ENCODE measurements at regions not wholly inside any gene's neighbourhood (a gene's known extent, or its start where the extent isn't known, plus 50 kb on each side); places are given as distances from the start of the nearest gene placed in this dataset.
"Not testable (repeated sequence)": the region's sequence is repeated elsewhere in the genome, so short reads cannot be mapped to it uniquely, and the experiment has no call there.

DNA sequence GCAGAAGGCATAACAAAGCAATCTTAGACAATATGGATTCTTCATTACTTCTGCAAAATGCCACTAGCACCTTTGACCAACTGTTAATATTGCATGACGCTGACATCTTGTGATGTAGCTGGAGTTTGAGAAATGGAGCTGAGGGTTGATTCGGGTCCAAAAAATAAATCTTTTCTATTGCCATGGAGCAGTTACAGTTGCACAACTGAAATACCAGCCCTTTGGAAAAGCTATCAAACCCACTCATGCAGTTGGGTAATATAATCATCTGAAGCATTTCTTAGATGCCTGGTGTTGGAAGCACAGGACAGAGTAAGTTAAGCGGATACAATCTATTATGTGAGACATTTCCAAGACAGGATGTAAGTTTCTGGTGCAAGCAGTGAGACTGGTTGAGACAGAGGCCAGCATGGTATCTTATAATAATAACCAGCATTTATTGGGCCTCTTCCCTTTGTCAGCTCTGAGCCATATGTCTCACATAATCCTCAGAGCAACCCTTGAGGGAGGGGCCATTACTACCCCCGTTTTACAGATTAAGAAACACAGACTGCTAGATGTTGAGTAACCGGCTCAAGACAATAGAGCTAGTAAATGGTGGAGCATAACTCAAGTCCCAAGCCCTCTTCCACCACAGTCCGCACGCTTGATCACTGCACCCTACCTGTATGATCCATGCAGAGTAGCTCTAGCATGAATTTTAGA lies 74.9 kb upstream of the CAPRIN1 start:
- no peaks in the 10 kb centered on the region for H3K36me3 ChIP-seq (ENCODE audit: insufficient read depth, low read length)
- H3K9ac ChIP-seq (ENCODE audit: low read length) = no peak overlapping the region
- H3F3A ChIP-seq (ENCODE audit: insufficient read depth, low read length) = no peaks in the 10 kb centered on the region
- H3K27me3 ChIP-seq (ENCODE audit: insufficient read depth, low read length) = no peaks in the 10 kb centered on the region
- TF ChIP-seq EZH2 (IDR thresholded peaks at IDR 0.05; ENCODE audit: borderline replicate concordance, low read length) (no peak), CTCF (IDR thresholded peaks at IDR 0.05; ENCODE audit: low read length) (no peak)
- H3K9me3 ChIP-seq (ENCODE audit: low read length) = no peaks in the 10 kb centered on the region
- H3K4me2 ChIP-seq (ENCODE audit: low read length) = no peak overlapping the region
- H3K79me2 ChIP-seq (ENCODE audit: insufficient read depth, low read length) = no peaks in the 10 kb centered on the region
- H3K9me2 ChIP-seq (ENCODE audit: low read depth, low read length) = no peaks in the 10 kb centered on the region
- no peaks in the 10 kb centered on the region for H3K4me1 ChIP-seq (ENCODE audit: insufficient read depth, low read length, severe bottlenecking)
- no peaks in the 10 kb centered on the region for H4K20me1 ChIP-seq (ENCODE audit: insufficient read depth, low read length)
- no peak overlapping the region for H2AFZ ChIP-seq (ENCODE audit: low read length)
- H3K4me3 ChIP-seq (ENCODE audit: low read depth, low read length, poor library complexity, severe bottlenecking) = no peak overlapping the region
- no peak overlapping the region for H3K27ac ChIP-seq (ENCODE audit: low read depth, low read length, poor library complexity, severe bottlenecking)

DNA sequence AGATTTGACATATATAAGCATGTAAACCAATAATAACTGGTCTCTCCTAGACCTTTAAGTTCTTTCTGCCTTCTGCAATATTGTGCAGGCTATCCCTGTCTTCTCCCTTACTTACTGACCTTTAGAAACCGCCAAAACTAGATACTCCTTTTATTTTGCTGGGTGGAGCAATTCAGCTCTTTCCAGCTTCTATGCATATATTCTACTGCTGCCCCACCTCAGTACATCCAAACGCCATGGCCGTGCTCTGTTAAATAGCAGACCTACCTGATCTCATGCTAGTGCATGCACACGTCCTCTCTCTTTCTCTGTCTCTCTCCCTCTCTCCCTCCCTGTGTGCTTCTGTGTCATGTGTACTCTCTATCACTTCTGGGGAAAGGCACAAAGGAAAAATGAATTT lies 76.7 kb upstream of the CAPRIN1 start:
- Histone ChIP-seq H3K27me3 (ENCODE audit: insufficient read depth, low read length) (no peaks in the 10 kb centered on the region), H3K36me3 (ENCODE audit: insufficient read depth, low read length) (no peaks in the 10 kb centered on the region), H4K20me1 (ENCODE audit: insufficient read depth, low read length) (no peaks in the 10 kb centered on the region), H3K4me3 (ENCODE audit: low read depth, low read length, poor library complexity, severe bottlenecking) (no peak overlapping the region), H3K9me3 (ENCODE audit: low read length) (no peaks in the 10 kb centered on the region), H3K4me1 (ENCODE audit: insufficient read depth, low read length, severe bottlenecking) (no peaks in the 10 kb centered on the region), H3K9me2 (ENCODE audit: low read depth, low read length) (no peaks in the 10 kb centered on the region), H3K9ac (ENCODE audit: low read length) (no peak overlapping the region), H3K79me2 (ENCODE audit: insufficient read depth, low read length) (no peaks in the 10 kb centered on the region), H3K27ac (ENCODE audit: low read depth, low read length, poor library complexity, severe bottlenecking) (no peak overlapping the region), H3F3A (ENCODE audit: insufficient read depth, low read length) (no peaks in the 10 kb centered on the region), H2AFZ (ENCODE audit: low read length) (no peak overlapping the region), H3K4me2 (ENCODE audit: low read length) (no peak overlapping the region)
- TF ChIP-seq CTCF (IDR thresholded peaks at IDR 0.05; ENCODE audit: low read length) (no peak), EZH2 (IDR thresholded peaks at IDR 0.05; ENCODE audit: borderline replicate concordance, low read length) (no peak)

DNA sequence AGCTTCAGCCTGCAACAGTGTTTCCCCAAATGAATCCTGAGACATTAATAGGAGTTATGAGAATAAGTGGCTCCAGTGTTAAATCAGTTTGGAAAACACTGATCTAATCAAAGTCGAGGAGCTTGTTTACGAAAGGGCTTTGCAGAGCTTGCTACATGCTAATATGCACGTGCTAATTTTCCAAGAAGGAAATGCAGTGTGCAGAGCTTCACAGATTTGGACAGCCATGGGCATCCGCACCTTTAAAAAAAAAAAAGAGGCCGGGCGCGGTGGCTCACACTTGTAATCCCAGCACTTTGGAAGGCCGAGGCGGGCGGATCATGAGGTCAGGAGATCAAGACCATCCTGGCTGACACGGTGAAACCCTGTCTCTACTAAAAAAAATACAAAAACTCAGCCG lies 79.7 kb upstream of the LMO2 start:
- not testable (repeated sequence) for H3K4me3 ChIP-seq (ENCODE audit: low read depth, low read length, poor library complexity, severe bottlenecking); H3K36me3 ChIP-seq (ENCODE audit: insufficient read depth, low read length); H3K9me3 ChIP-seq (ENCODE audit: low read length); H3K4me2 ChIP-seq (ENCODE audit: low read length); H3F3A ChIP-seq (ENCODE audit: insufficient read depth, low read length); H3K27ac ChIP-seq (ENCODE audit: low read depth, low read length, poor library complexity, severe bottlenecking); H3K9me2 ChIP-seq (ENCODE audit: low read depth, low read length); H3K4me1 ChIP-seq (ENCODE audit: insufficient read depth, low read length, severe bottlenecking); H3K27me3 ChIP-seq (ENCODE audit: insufficient read depth, low read length); H3K9ac ChIP-seq (ENCODE audit: low read length); H4K20me1 ChIP-seq (ENCODE audit: insufficient read depth, low read length); H2AFZ ChIP-seq (ENCODE audit: low read length); H3K79me2 ChIP-seq (ENCODE audit: insufficient read depth, low read length)

DNA sequence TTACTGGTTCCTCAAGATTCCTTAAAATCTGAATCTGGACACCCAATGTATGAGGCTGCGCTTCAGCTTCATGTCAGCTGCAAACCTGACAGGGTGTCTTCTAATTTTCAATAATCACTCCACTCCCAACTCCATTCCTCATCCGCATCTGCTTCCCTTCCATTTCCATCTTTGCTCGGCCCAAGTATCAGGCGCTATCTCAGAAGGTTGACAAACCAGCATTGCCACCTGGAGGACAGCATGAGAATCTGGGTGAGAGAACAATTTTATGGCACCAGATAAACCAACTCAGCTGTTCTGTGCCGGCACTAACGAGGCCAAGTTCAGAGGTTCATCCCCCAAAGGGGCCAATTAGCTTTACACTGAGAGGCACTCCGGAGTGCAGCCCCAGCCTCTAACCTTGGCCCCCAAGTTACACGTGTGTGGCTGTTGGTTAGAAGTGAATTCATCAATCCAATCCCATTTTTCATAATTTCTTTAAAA lies 79.1 kb upstream of the LMO2 start:
- Histone ChIP-seq H3F3A (ENCODE audit: insufficient read depth, low read length) (no peaks in the 10 kb centered on the region), H3K27ac (ENCODE audit: low read depth, low read length, poor library complexity, severe bottlenecking) (no peak overlapping the region), H3K27me3 (ENCODE audit: insufficient read depth, low read length) (no peaks in the 10 kb centered on the region), H3K36me3 (ENCODE audit: insufficient read depth, low read length) (no peaks in the 10 kb centered on the region), H3K9me2 (ENCODE audit: low read depth, low read length) (no peaks in the 10 kb centered on the region), H3K79me2 (ENCODE audit: insufficient read depth, low read length) (no peaks in the 10 kb centered on the region), H3K9ac (ENCODE audit: low read length) (no peak overlapping the region), H3K9me3 (ENCODE audit: low read length) (no peaks in the 10 kb centered on the region), H3K4me1 (ENCODE audit: insufficient read depth, low read length, severe bottlenecking) (no peaks in the 10 kb centered on the region), H4K20me1 (ENCODE audit: insufficient read depth, low read length) (no peaks in the 10 kb centered on the region), H3K4me2 (ENCODE audit: low read length) (no peak overlapping the region), H2AFZ (ENCODE audit: low read length) (no peak overlapping the region), H3K4me3 (ENCODE audit: low read depth, low read length, poor library complexity, severe bottlenecking) (no peak overlapping the region)
- TF ChIP-seq EZH2 (IDR thresholded peaks at IDR 0.05; ENCODE audit: borderline replicate concordance, low read length) (no peak), CTCF (IDR thresholded peaks at IDR 0.05; ENCODE audit: low read length) (peak; percentile 51; the same call in 1 of the 2 replicates)

Data from OCI-LY1 (cell line).